ENCODE measurements at regions not wholly inside any gene's neighbourhood (a gene's known extent, or its start where the extent isn't known, plus 50 kb on each side); places are given as distances from the start of the nearest gene placed in this dataset.
A peak's percentile ranks its signal among the peaks of the same experiment; 100 is the strongest.
"Not testable (repeated sequence)": the region's sequence is repeated elsewhere in the genome, so short reads cannot be mapped to it uniquely, and the experiment has no call there.

DNA sequence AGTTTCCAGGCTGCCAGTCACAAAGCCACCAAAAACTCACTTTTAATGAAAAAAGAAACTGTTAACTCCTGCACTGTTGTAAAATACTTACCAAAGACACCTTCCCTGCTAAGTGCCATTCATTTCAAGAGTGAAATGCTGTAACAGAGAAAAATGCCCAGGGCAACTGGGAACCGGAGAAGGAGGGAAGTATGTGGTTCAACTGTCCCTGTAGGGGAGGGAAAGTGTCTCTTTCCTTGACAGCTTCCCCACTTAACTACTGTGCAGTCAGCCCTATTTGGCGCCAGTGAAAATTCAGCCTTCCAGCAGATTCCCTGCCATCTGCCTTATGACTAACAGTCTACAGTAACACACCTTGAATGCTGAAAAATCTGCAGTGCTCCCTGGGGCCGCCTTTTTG lies 789.0 kb downstream of the DIAPH3 start:
- Histone ChIP-seq H3K27me3 (ENCODE audit: control insufficient read depth, insufficient read depth, low read length) (no peaks in the 10 kb centered on the region), H3K27ac (ENCODE audit: low read length) (no peak overlapping the region), H3K4me3 (ENCODE audit: low read length) (no peak overlapping the region), H3K9me3 (ENCODE audit: control insufficient read depth, insufficient read depth, low read length) (no peaks in the 10 kb centered on the region), H3K36me3 (ENCODE audit: control insufficient read depth, insufficient read depth, low read length) (no peaks in the 10 kb centered on the region), H3K4me1 (ENCODE audit: control insufficient read depth, insufficient read depth, low read length) (peaks cover 2% of the 10 kb centered on the region; the same call in 1 of the 2 replicates)
- DNase-seq (ENCODE audit: low read depth, low spot score) = no peak
- no CpG with 5 or more reads among the region's 3 CpGs for WGBS (ENCODE audit: insufficient coverage, insufficient read length)

DNA sequence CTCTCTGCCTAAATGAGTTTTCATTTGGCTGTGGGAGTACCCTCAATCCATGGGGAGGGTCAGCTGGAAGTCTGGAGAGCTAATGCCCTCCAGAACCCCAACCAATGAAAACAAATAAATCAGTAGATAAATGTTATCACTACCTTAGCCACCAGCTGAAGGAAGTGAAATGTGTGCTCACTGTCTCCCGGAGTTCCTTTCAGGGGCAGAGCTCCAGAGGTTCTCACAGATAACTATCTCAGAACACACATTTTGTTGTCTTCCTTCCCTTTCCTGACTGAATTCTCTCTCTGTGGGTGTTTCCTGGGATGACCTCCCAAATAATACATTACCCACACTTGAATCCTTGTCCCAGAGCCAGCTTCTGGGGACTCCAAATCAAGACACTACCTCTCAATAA lies 779.6 kb downstream of the DIAPH3 start:
- no peaks in the 10 kb centered on the region for H3K27me3 ChIP-seq (ENCODE audit: control insufficient read depth, insufficient read depth, low read length)
- no peak overlapping the region for H3K4me3 ChIP-seq (ENCODE audit: low read length)
- no peaks in the 10 kb centered on the region for H3K36me3 ChIP-seq (ENCODE audit: control insufficient read depth, insufficient read depth, low read length)
- WGBS (ENCODE audit: insufficient coverage, insufficient read length) = no CpG with 5 or more reads among the region's 1 CpG
- H3K27ac ChIP-seq (ENCODE audit: low read length) = no peak overlapping the region
- no peak for DNase-seq (ENCODE audit: low read depth, low spot score)
- peaks cover 1% of the 10 kb centered on the region; the same call in 1 of the 2 replicates for H3K4me1 ChIP-seq (ENCODE audit: control insufficient read depth, insufficient read depth, low read length)
- H3K9me3 ChIP-seq (ENCODE audit: control insufficient read depth, insufficient read depth, low read length) = no peaks in the 10 kb centered on the region

DNA sequence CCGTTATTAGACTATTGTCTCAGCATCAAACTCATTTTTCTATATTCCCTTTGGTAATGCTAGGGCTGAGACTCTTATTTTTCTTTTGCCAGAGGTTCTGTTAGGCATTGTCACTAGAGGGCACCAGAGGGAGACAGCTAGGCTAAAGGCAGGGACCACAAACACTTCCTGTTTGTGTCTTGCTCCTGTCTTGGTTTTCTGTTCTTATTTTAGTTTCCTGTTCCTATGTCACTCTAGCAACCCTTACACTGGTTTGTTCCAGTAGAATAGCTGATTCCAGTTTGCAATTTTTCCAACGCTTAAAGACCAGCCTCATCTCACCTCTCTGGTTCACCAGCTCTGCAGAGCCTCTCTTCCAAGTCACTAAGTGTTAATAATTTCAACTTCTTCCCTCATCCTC lies 772.0 kb downstream of the DIAPH3 start:
- Histone ChIP-seq H3K36me3 (ENCODE audit: control insufficient read depth, insufficient read depth, low read length) (no peaks in the 10 kb centered on the region), H3K27me3 (ENCODE audit: control insufficient read depth, insufficient read depth, low read length) (no peaks in the 10 kb centered on the region), H3K27ac (ENCODE audit: low read length) (no peak overlapping the region), H3K4me1 (ENCODE audit: control insufficient read depth, insufficient read depth, low read length) (peaks cover 1% of the 10 kb centered on the region; the same call in 1 of the 2 replicates), H3K9me3 (ENCODE audit: control insufficient read depth, insufficient read depth, low read length) (no peaks in the 10 kb centered on the region), H3K4me3 (ENCODE audit: low read length) (no peak overlapping the region)
- peak; percentile 48 for DNase-seq (ENCODE audit: low read depth, low spot score)
- no CpG with 5 or more reads among the region's 2 CpGs for WGBS (ENCODE audit: insufficient coverage, insufficient read length)

DNA sequence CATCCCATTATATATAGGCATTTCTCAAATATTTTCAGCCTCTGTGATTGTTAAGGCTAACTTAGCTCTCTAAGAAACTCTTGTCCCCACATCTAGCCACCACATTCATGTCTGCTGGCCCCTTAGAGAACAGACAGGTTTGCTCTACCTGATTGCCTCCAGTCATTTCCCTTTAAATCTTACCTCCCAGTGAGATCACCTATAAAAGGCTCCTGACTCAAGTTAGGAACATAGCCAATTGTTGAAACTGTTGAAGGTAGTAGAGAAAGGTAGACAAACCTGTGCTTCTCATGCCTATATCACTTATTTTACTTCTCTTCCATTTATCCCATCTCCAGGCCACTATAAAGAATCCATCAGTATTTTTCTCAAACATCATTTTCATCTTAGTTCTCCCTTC lies 771.4 kb downstream of the DIAPH3 start:
- Histone ChIP-seq H3K4me1 (ENCODE audit: control insufficient read depth, insufficient read depth, low read length) (peaks cover 1% of the 10 kb centered on the region; the same call in 1 of the 2 replicates), H3K9me3 (ENCODE audit: control insufficient read depth, insufficient read depth, low read length) (no peaks in the 10 kb centered on the region), H3K27me3 (ENCODE audit: control insufficient read depth, insufficient read depth, low read length) (no peaks in the 10 kb centered on the region), H3K36me3 (ENCODE audit: control insufficient read depth, insufficient read depth, low read length) (no peaks in the 10 kb centered on the region), H3K27ac (ENCODE audit: low read length) (no peak overlapping the region), H3K4me3 (ENCODE audit: low read length) (no peak overlapping the region)
- DNase-seq (ENCODE audit: low read depth, low spot score) = no peak

DNA sequence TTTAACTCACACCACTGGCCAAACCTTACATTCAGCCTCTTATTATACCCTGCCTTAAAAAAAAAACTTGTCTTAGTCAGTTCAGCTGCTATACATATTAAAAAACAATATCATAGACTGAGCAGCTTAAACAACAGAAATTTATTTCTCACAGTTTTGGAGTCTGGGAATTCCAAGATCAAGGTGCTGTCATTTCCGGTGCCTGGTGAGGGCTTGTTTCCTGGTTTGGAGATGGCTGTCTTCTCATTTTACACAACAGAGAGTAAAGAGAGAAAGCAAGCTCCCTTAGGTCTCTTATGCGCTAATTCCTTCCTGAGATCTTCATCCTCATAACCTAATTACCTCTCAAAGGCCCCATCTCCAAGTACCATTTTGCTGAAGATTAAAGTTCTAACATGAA lies 769.2 kb downstream of the DIAPH3 start:
- DNase-seq (ENCODE audit: low read depth, low spot score) = no peak
- no peaks in the 10 kb centered on the region for H3K9me3 ChIP-seq (ENCODE audit: control insufficient read depth, insufficient read depth, low read length)
- H3K36me3 ChIP-seq (ENCODE audit: control insufficient read depth, insufficient read depth, low read length) = no peaks in the 10 kb centered on the region
- no peak overlapping the region for H3K27ac ChIP-seq (ENCODE audit: low read length)
- H3K4me3 ChIP-seq (ENCODE audit: low read length) = no peak overlapping the region
- WGBS (ENCODE audit: insufficient coverage, insufficient read length) = no CpG with 5 or more reads among the region's 2 CpGs
- peaks cover 1% of the 10 kb centered on the region; the same call in 1 of the 2 replicates for H3K4me1 ChIP-seq (ENCODE audit: control insufficient read depth, insufficient read depth, low read length)
- H3K27me3 ChIP-seq (ENCODE audit: control insufficient read depth, insufficient read depth, low read length) = no peaks in the 10 kb centered on the region

DNA sequence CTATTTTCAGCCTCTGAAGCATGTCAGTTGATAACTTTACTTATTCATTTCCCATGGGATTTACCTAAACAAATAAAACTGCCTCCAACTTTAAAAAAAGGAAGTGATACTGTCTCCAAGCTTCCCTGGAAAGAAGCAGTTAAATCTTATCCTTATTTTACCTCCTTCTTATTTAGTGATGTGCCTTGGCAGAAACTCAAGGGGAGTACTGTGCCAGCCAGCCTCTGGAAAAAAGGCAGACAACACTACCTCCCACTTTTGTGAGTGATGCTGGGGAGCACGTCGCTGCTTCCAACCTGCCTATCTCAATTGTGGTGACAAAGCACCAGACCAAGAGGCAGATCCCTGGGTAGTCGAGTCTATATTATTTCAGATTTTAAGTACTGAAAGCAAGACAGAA lies 765.6 kb downstream of the DIAPH3 start:
- no peak for DNase-seq (ENCODE audit: low read depth, low spot score)
- no CpG with 5 or more reads among the region's 3 CpGs for WGBS (ENCODE audit: insufficient coverage, insufficient read length)
- Histone ChIP-seq H3K27me3 (ENCODE audit: control insufficient read depth, insufficient read depth, low read length) (no peaks in the 10 kb centered on the region), H3K4me3 (ENCODE audit: low read length) (no peak overlapping the region), H3K27ac (ENCODE audit: low read length) (no peak overlapping the region), H3K9me3 (ENCODE audit: control insufficient read depth, insufficient read depth, low read length) (no peaks in the 10 kb centered on the region), H3K4me1 (ENCODE audit: control insufficient read depth, insufficient read depth, low read length) (no peaks in the 10 kb centered on the region), H3K36me3 (ENCODE audit: control insufficient read depth, insufficient read depth, low read length) (no peaks in the 10 kb centered on the region)

DNA sequence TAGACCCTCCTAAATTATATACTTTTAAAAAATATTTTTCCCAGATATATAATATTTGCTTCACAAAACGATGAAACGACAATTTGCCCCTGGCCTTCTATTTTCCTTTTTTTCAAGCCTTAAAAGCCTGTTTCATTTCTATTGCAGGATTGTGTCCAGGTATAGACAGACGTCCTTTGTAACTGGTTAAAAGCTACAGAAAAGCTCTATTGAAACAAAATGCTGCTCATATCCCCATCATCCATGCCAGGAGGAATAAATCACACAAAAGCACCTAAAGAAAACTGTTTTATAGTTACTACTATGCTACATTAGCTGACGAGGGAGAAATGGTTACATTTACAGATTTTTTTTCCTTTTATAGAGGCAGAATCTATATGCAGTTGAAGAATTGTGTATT lies 765.1 kb downstream of the DIAPH3 start:
- H3K27ac ChIP-seq (ENCODE audit: low read length) = no peak overlapping the region
- H3K9me3 ChIP-seq (ENCODE audit: control insufficient read depth, insufficient read depth, low read length) = no peaks in the 10 kb centered on the region
- no peak for DNase-seq (ENCODE audit: low read depth, low spot score)
- WGBS (ENCODE audit: insufficient coverage, insufficient read length) = 100% methylated on average over 1 of the region's 4 CpGs
- H3K36me3 ChIP-seq (ENCODE audit: control insufficient read depth, insufficient read depth, low read length) = no peaks in the 10 kb centered on the region
- H3K27me3 ChIP-seq (ENCODE audit: control insufficient read depth, insufficient read depth, low read length) = no peaks in the 10 kb centered on the region
- H3K4me1 ChIP-seq (ENCODE audit: control insufficient read depth, insufficient read depth, low read length) = no peaks in the 10 kb centered on the region
- H3K4me3 ChIP-seq (ENCODE audit: low read length) = no peak overlapping the region

DNA sequence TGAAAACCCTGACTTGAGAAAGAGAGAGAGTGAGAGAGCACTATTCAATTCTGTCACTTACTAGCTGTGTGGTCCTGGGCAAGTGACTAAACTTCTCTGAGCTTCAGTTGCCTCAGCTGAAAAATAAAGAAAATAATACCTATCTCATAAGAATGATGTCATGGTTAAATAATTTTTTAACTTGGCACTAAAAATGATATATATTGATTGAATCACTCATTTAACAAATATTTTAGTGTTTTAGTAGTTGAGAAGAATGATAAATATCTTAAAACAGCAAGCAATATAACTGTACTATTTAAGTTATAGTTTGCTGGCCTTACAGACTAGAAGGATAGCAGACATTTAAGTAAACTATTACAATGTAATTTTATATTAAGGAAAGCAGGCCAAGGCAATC lies 764.2 kb downstream of the DIAPH3 start:
- H3K27ac ChIP-seq (ENCODE audit: low read length) = no peak overlapping the region

DNA sequence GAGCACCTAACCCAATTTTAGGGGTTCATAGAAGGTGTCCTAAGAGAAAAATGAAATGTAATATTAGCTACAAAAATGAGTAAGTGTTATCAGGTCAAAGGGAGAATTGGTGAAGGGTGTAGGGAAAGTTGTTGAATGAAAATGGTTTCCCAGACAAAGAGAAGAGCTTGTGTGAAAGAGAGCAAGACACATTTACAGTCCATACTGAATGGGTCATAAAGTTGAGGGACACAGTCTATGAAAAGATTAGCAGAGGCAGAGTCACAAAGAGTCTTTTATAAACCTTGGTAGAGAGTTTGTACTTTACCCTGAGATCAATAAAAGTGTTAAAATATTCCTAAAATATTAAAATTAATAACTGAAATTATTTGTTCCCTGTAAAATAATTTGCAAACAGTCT lies 759.4 kb downstream of the DIAPH3 start:
- no peaks in the 10 kb centered on the region for H3K27me3 ChIP-seq (ENCODE audit: control insufficient read depth, insufficient read depth, low read length)
- no peaks in the 10 kb centered on the region; the same call in 1 of the 2 replicates for H3K9me3 ChIP-seq (ENCODE audit: control insufficient read depth, insufficient read depth, low read length)
- H3K4me3 ChIP-seq (ENCODE audit: low read length) = no peak overlapping the region
- peaks cover 8% of the 10 kb centered on the region for H3K4me1 ChIP-seq (ENCODE audit: control insufficient read depth, insufficient read depth, low read length)
- DNase-seq (ENCODE audit: low read depth, low spot score) = no peak
- no peak overlapping the region for H3K27ac ChIP-seq (ENCODE audit: low read length)
- no peaks in the 10 kb centered on the region for H3K36me3 ChIP-seq (ENCODE audit: control insufficient read depth, insufficient read depth, low read length)

More for the DNA sequence above, 764.2 kb downstream of the DIAPH3 start:
- Histone ChIP-seq H3K4me3 (ENCODE audit: low read length) (no peak overlapping the region), H3K9me3 (ENCODE audit: control insufficient read depth, insufficient read depth, low read length) (no peaks in the 10 kb centered on the region), H3K4me1 (ENCODE audit: control insufficient read depth, insufficient read depth, low read length) (no peaks in the 10 kb centered on the region), H3K36me3 (ENCODE audit: control insufficient read depth, insufficient read depth, low read length) (no peaks in the 10 kb centered on the region), H3K27me3 (ENCODE audit: control insufficient read depth, insufficient read depth, low read length) (no peaks in the 10 kb centered on the region)
- no peak for DNase-seq (ENCODE audit: low read depth, low spot score)

DNA sequence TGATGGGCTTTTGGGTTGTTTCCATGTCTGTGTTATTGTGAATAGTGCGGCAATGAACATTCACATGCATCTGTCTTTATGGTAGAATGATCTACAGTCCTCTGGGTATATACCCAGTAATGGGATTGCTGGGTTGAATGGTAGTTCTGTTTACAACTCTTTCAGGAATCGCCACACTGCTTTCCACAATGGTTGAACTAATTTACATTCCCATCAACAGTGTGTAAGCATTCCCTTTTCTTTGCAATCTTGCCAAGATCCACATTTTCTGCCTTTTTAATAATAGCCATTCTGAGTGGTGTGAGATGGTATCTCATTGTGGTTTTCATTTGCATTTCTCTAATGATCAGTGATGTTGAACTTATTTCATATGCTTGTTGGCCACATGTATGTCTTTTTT lies 756.5 kb downstream of the DIAPH3 start:
- not testable (repeated sequence) for H3K9me3 ChIP-seq (ENCODE audit: control insufficient read depth, insufficient read depth, low read length); H3K27me3 ChIP-seq (ENCODE audit: control insufficient read depth, insufficient read depth, low read length); H3K4me3 ChIP-seq (ENCODE audit: low read length); DNase-seq (ENCODE audit: low read depth, low spot score); H3K27ac ChIP-seq (ENCODE audit: low read length); H3K4me1 ChIP-seq (ENCODE audit: control insufficient read depth, insufficient read depth, low read length); H3K36me3 ChIP-seq (ENCODE audit: control insufficient read depth, insufficient read depth, low read length)
- no CpG with 5 or more reads among the region's 2 CpGs for WGBS (ENCODE audit: insufficient coverage, insufficient read length)

DNA sequence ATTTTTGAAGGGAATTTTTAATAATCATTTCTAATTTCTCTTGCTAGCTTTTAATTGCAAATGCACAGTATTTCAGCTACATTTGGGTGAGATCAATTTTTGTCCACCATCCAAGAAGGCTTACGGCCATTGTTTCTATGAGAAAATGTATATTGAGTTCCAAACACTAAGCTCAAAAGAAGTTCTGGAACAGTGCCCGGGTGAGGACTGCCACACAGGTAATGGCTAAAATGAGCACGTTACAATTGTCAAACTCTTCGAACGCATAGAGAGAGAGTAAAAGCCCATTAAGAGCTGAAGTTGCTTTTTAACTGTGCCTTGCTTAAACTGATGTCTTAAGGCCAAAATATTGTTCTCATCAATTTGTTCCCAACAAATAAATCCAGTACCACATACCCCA lies 755.0 kb downstream of the DIAPH3 start:
- Histone ChIP-seq H3K27me3 (ENCODE audit: control insufficient read depth, insufficient read depth, low read length) (no peaks in the 10 kb centered on the region), H3K4me1 (ENCODE audit: control insufficient read depth, insufficient read depth, low read length) (peaks cover 10% of the 10 kb centered on the region), H3K27ac (ENCODE audit: low read length) (no peak overlapping the region), H3K36me3 (ENCODE audit: control insufficient read depth, insufficient read depth, low read length) (no peaks in the 10 kb centered on the region), H3K4me3 (ENCODE audit: low read length) (no peak overlapping the region), H3K9me3 (ENCODE audit: control insufficient read depth, insufficient read depth, low read length) (no peaks in the 10 kb centered on the region; the same call in 1 of the 2 replicates)
- no CpG with 5 or more reads among the region's 5 CpGs for WGBS (ENCODE audit: insufficient coverage, insufficient read length)
- no peak for DNase-seq (ENCODE audit: low read depth, low spot score)
